NCI-H2081 treated with DMSO at 0.1 percent for 48 hours (cell line): ENCODE measurements at regions not wholly inside any gene's neighbourhood (a gene's known extent, or its start where the extent isn't known, plus 50 kb on each side); places are given as distances from the start of the nearest gene placed in this dataset.
"Not testable (repeated sequence)": the region's sequence is repeated elsewhere in the genome, so short reads cannot be mapped to it uniquely, and the experiment has no call there.

Experiments used
- DNase-seq: peaks from one replicate; lab custom pipeline; 2025; lab: John Stamatoyannopoulos, UW

- DNase-seq: no peak
Observed at GRCh38 chr3:106348139-106348690, 479.4 kb upstream of the CBLB start.

DNA sequence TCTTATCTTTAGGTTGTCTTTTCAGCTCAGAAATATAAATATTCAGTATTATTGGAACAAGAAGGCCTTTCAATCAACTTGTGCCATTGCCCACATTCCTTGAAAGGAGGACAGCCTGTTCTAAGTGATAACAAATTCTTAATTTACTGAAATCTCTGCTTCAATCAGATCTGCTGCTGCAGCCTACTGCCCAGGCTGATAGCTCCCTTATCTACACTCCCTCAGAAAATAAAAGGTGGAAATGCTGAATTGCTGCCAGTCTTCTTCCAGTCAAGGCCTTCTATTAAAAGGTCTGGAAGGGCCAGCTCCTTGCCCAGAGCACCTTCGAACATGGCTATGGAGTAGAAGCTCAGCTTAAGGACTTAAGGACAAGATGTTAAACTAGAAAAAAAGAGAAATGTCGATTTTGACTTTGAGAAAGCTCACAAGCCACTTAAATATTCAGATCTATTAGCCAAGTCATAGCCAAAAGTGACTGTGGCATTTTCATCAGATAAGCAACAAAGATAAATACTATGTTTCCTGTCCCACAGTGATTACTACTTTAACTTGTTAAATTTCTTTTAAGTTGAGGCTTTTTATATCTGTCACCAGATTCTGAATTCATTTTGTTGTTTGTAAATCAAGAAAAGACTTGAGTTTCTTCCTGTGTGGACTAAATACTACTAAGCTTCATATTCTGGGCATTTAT is 480.5 kb upstream of the CBLB start:
- no peak for DNase-seq

DNA sequence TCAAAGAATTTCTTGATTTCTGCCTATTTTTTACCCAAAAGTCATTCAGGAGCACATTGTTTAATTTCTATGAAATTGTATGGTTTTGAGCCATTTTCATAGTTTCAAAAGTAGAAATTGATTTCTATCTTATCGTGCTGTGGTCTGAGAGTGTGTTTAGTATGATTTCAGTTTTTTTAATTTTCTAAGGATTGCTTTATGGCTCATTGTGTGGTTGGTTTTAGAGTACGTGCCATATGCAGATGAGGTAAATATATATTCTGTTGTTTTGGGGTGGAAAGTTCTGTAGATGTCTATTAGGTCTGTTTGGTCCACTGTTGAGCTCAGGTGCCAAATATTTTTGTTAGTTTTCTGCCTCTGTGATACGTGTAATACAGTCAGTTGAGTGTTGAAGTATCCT is 487.1 kb upstream of the CBLB start:
- DNase-seq: no peak

GRCh38 chr3:106359692-106360091 is 490.9 kb upstream of the CBLB start:
- no peak for DNase-seq

GRCh38 chr3:106360901-106361300 is 492.1 kb upstream of the CBLB start:
- not testable (repeated sequence) for DNase-seq

DNA sequence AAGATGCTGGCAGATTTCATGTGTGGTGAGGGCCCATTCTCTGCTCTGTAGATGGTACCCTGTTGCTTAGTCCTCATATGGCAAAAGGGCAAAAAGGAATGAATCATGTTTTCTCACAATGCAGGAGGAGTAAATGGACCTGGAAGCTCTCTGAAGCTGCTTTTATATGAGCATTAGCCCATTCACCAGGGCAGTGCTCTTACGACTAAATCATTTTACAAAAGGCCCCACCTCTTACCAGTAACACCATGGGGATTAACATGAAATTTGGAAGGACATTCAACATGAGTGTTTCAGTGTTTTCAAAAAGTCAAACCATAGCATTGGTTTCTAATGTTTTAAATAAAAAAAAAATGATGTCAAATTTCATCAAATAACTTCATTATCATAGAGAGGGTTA is 495.7 kb upstream of the CBLB start:
- DNase-seq: no peak

- DNase-seq: no peak
Observed at GRCh38 chr3:106365061-106365691, 496.4 kb upstream of the CBLB start.

DNA sequence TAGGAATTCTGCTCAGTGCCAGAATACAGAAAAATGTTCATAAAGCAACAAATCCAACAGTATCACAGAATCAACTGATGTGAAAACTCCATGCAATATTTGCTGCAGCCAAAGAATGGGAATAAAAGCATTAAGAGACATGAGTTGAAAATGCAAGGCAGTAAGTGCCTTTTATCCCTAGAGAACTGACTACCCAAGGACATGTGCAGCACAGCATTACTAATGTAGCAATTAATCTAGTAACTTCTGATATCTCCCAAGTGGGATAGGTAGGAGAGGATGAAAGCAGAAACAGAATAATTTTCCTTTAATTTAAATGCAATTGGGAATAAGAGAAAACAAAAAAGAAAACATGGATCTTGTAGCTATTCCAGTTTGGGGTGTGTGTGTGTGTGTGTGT is 497.5 kb upstream of the CBLB start:
- no peak for DNase-seq

GRCh38 chr3:106367496-106367895 is 498.7 kb upstream of the CBLB start:
- no peak for DNase-seq

DNA sequence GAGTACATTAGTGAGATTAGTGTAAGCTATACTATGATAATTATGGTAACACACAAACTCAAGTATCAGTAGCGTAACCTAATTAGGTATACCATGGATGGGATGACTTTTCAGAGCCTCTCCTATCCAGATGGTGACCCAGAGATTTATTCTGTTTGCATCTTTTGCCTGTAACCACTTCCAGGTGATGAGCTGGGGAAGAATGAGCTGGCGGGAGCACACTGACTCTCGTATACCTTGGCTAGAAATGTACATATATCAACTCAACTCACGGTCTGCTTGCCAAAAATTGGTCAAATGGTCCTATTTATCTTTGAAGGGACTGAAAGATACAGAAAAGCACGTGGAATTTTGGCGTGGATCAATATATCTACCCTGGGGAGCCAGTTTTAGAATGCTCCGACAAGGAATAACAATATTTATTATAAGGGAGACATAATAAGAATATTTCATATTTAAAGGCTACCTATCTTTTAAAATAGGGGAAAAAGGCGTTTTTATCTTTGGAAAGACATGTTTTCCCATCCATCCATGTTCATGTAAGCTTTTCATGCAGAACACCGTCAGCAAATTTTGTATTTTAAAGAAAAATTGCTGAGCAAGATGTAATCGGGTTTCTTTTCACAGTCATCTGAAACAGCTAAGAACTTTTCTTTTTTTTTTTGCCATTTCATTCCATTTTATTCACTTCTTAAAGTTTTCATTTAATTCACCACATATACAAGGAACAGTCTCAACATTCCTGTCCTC is 502.6 kb upstream of the CBLB start:
- DNase-seq: no peak

DNA sequence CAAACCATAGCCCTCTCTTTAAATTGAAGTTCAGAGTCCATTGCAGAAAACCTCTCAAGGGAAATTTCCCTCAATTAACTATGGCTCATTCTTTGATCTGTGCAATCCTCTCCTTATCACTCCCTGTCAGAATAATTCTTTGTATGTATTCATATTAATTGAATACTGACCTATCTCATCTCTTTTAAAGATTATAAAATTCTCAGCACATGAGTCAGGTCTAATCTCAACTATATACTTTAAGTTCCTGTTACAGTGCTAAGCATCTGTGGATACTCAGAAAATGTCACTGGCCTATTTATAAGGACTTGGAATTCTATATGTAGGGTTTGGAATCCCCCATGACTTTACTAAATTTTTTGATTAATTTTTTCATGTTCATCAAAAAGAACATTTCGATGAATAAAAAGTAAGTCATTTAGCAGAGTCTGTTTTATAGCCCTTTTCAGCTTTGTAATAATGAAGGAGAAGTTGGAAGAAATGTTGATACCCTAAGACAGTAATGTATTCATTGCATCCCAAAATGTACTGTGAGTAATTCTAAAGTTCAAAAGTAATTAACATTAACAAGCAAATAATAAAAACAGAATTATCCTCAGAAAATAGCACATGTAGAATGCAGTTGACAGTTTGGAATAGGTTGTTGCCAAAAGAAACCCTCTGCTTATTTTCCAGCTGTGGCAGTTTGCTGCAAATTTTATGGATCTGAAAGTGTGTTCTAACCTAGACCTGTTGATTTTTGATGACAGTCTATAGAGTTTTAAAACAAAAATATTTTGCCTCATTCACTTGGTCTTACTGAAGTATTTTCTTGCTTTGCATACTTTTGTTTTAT is 503.4 kb upstream of the CBLB start:
- DNase-seq: no peak

- no peak for DNase-seq
Observed at GRCh38 chr3:106372806-106373190, 504.0 kb upstream of the CBLB start.

DNA sequence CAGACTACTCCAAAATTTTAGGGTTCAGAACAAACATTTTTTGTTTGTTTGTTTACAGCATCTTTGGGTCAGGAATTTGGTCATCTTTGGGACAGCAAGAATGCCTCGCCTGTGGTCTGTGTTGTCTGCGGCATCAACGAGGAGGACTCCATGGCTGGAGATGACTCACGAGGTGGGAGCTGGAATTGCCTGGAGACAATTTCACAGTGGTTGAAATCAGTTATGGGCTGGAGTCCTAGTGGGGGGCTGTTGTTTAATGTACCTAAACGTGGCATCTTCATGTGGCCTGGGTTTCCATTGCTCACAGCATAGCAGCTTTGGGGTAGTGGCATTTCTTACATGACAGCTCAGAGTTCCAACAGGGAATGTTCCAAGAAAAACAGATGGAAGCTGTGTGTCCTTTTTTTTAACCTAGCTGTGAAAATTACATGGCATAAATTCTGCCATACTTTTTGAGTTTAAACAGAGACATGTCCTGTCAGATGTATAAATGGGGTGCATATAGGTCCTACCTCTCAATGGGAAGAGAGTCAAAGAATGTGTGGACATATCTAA is 507.3 kb upstream of the CBLB start:
- DNase-seq: no peak

DNA sequence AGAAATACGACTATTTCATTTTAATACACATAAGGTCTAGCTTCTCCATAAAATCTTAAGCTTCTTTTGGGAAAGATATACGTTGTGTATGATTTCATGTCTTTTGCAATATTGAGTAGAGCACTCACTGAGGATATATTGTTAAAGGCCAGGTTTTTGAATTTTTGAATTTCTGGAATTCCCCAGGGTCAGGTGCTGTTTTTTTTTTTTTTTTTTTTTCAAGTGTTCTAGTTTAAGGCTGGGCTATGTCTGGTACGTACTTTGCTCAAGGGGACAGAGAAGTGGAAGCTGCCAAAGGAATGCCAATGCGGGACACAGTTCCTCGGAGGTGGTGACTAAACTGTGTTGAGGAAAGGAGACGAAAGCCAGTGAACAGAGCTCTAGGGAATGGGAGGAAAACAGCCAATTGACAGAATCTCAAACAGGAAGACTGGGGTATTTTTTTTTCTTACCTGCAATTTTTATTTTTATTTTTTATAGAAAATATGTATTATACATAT is 510.5 kb upstream of the CBLB start:
- no peak for DNase-seq

DNA sequence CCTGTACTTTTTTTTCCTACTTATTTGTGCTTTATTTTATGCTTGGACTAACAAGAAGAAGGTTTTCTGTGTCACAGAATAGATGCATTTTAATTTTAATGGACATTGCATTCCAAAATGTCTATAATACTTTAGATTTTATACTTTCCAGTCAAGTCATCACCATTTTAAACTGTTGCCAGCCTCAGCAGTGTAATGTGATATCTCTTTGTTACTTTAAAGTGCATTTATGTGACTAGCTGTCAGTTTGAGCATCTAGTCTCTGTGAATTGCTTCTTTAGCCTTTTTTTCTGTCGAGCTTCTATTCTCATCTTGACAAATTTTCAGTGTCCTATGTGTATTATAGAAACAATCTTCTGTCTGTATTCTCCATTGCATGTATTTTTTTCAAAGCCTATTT is 511.4 kb upstream of the CBLB start:
- DNase-seq: no peak

GRCh38 chr3:106381286-106381938 is 512.6 kb upstream of the CBLB start:
- DNase-seq: no peak

DNA sequence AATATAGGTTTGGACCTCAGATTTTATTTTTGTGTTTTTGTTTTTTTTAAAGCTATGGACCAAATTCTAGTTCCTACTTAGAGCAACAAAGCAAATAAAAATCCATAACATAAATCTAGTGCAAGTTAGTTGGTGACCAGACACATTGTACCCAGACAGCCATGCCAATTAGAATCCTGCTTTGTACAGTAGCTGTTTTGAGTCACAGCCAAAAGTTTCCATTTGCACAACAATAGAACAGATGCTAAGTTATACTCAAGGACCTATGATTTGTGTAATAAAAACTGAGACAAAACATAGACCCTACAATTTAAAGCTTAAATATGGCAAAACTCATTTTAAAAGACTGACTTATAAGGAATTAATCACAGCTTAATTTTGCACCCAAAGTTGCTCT is 513.1 kb upstream of the CBLB start:
- DNase-seq: peak; percentile 47

- no peak for DNase-seq
Observed at GRCh38 chr3:106386050-106386449, 517.2 kb upstream of the CBLB start.

- DNase-seq: no peak
Observed at GRCh38 chr3:106392915-106393314, 524.1 kb upstream of the CBLB start.

- no peak for DNase-seq
Observed at GRCh38 chr3:106397006-106397405, 528.2 kb upstream of the CBLB start.
